Lower leg skin (tissue), 3 donors: ENCODE measurements at regions not wholly inside any gene's neighbourhood (a gene's known extent, or its start where the extent isn't known, plus 50 kb on each side); places are given as distances from the start of the nearest gene placed in this dataset.

Source experiments
- POLR2A ChIP-seq, 2 donors: fragments of 450-650 bp; IDR thresholded peaks; one replicate each; pipeline ENCODE4 v1.6.1; 2016 to 2017; ENCODE audit warnings: antibody characterized with exemption in 2 of 2, mild to moderate bottlenecking in 1 of 2, moderate library complexity in 1 of 2
- TF ChIP-seq, protein P1 (sequence below), 3 donors: fragments of 450-650 bp; IDR thresholded peaks; one replicate each; pipeline ENCODE4 v1.5.1; 2016; ENCODE audit warnings: antibody characterized with exemption in 3 of 3, mild to moderate bottlenecking in 3 of 3, moderate library complexity in 2 of 3

GRCh38 chr2:6773007-6773693, 92.6 kb downstream of the CMPK2 start:
- TF ChIP-seq, protein P1, sequence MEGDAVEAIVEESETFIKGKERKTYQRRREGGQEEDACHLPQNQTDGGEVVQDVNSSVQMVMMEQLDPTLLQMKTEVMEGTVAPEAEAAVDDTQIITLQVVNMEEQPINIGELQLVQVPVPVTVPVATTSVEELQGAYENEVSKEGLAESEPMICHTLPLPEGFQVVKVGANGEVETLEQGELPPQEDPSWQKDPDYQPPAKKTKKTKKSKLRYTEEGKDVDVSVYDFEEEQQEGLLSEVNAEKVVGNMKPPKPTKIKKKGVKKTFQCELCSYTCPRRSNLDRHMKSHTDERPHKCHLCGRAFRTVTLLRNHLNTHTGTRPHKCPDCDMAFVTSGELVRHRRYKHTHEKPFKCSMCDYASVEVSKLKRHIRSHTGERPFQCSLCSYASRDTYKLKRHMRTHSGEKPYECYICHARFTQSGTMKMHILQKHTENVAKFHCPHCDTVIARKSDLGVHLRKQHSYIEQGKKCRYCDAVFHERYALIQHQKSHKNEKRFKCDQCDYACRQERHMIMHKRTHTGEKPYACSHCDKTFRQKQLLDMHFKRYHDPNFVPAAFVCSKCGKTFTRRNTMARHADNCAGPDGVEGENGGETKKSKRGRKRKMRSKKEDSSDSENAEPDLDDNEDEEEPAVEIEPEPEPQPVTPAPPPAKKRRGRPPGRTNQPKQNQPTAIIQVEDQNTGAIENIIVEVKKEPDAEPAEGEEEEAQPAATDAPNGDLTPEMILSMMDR (IDR thresholded peaks at IDR 0.05): peak in 1 of 3 donors; percentile 65
- TF ChIP-seq POLR2A (IDR thresholded peaks at IDR 0.05): no peak
